Activated naive CD4-positive, alpha-beta T cell treated with anti-CD3 and anti-CD28 coated beads for 36 hours (primary cell): ENCODE measurements at regions not wholly inside any gene's neighbourhood (a gene's known extent, or its start where the extent isn't known, plus 50 kb on each side); places are given as distances from the start of the nearest gene placed in this dataset.

Source experiments
- CTCF ChIA-PET: fragments of 350-600 bp; sonication (Branson Sonifier 250); formaldehyde crosslinking; loops from one replicate; lab custom pipeline; 2021; ENCODE audit warnings: antibody characterized with exemption; lab: Charles Lee
- DNase-seq: peaks from one replicate; pipeline ENCODE4 v3.0.0-alpha.2; 2020
- H3K27ac Mint-ChIP-seq: one replicate; pipeline ENCODE4 v1.8.0; 2021; ENCODE audit warnings: mild to moderate bottlenecking, mixed read lengths
- H3K27me3 Mint-ChIP-seq: one replicate; pipeline ENCODE4 v1.8.0; 2021; ENCODE audit warnings: low read depth, mixed read lengths
- H3K36me3 Mint-ChIP-seq: one replicate; pipeline ENCODE4 v1.8.0; 2021; ENCODE audit warnings: low read depth, mixed read lengths
- H3K4me1 Mint-ChIP-seq: one replicate; pipeline ENCODE4 v1.8.0; 2021; ENCODE audit warnings: low read depth, mixed read lengths
- H3K4me3 Mint-ChIP-seq: one replicate; pipeline ENCODE4 v1.8.0; 2021; ENCODE audit warnings: mild to moderate bottlenecking, moderate library complexity, mixed read lengths
- H3K9me3 Mint-ChIP-seq: one replicate; pipeline ENCODE4 v1.8.0; 2021; ENCODE audit warnings: mixed read lengths
- intact Hi-C: fragments of 100-400 bp; cut with micrococcal nuclease; formaldehyde crosslinking; loops from one replicate; pipeline ENCODE4 v1.15.1; 2023

- CTCF ChIA-PET = no interaction called here
- H3K4me1 Mint-ChIP-seq = no peaks in the 10 kb centered on the region
- no peaks in the 10 kb centered on the region for H3K9me3 Mint-ChIP-seq
- no peak overlapping the region for H3K27ac Mint-ChIP-seq
- intact Hi-C loops = no loop called here
- H3K27me3 Mint-ChIP-seq = peaks cover 2% of the 10 kb centered on the region
- H3K36me3 Mint-ChIP-seq = no peaks in the 10 kb centered on the region
- H3K4me3 Mint-ChIP-seq = no peak overlapping the region
- DNase-seq = no peak
Measured at GRCh38 chr18:1999387-1999786, 571.9 kb downstream of the METTL4 start.

DNA sequence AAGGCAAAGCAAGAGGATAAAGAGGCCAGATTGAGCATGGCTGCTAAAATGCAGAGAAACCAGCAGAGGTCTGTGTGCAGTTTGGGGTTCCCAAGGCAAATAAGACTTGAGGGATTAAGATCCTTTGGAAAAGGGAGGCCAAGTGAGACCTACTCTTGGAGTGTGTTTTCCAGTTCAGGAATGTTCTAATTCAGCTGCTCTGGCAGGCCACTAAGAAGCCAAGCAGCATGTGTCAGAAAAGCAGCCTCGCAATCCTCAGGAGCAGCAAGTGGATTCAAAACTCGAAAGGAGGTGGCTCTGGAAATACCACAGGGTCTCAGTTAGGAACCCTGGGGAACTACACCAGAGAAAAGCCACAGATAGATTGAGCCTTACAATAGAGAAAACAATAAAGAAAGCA is 569.2 kb downstream of the METTL4 start:
- H3K4me1 Mint-ChIP-seq = no peaks in the 10 kb centered on the region
- H3K36me3 Mint-ChIP-seq = no peaks in the 10 kb centered on the region
- H3K9me3 Mint-ChIP-seq = no peaks in the 10 kb centered on the region

GRCh38 chr18:2002604-2003003 is 568.7 kb downstream of the METTL4 start:
- CTCF ChIA-PET = no interaction called here
- no peaks in the 10 kb centered on the region for H3K36me3 Mint-ChIP-seq
- H3K27me3 Mint-ChIP-seq = peaks cover 2% of the 10 kb centered on the region
- no peak overlapping the region for H3K27ac Mint-ChIP-seq
- no peaks in the 10 kb centered on the region for H3K9me3 Mint-ChIP-seq
- no peak for DNase-seq
- intact Hi-C loops = no loop called here
- no peak overlapping the region for H3K4me3 Mint-ChIP-seq
- no peaks in the 10 kb centered on the region for H3K4me1 Mint-ChIP-seq

More for the DNA sequence above, 569.2 kb downstream of the METTL4 start:
- Mint-ChIP-seq H3K4me3 (no peak overlapping the region), H3K27me3 (peaks cover 2% of the 10 kb centered on the region), H3K27ac (no peak overlapping the region)
- no peak for DNase-seq
- CTCF ChIA-PET = no interaction called here
- intact Hi-C loops = no loop called here

DNA sequence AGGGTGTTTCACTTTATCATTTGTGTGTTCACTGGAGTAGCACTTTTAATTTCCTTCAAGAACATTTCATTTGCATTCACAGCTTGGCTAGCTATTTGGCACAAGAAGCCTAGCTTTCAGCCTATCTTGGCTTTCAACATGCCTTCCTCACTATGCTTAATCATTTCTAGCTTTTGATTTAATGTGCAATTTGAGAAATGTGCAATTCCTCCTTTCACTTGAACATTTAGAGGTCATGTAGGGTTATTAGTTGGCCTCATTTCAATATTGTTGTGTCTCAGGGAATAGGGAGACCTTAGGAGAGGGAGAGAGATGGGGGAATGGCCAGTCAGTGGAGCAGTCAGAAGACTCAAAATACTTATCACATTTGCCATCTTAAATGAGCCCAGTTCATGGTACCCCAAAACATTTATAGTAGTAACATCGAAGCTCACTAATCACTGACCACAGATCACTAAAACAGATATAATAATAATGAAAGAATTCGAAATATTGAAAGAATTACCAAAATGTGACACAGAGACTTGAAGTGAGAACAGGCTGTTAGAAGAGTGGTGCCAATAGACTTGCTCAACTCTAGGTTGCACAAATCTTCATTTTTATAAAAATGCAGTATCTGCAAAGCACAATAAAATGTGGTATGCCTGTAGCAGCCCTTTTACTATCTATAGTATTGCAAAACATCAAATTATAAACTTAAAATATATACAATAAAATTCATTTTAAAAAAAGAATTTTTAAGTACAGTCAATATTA is 561.2 kb downstream of the METTL4 start:
- intact Hi-C loops = no loop called here
- CTCF ChIA-PET = no interaction called here
- no peak overlapping the region for H3K4me3 Mint-ChIP-seq

DNA sequence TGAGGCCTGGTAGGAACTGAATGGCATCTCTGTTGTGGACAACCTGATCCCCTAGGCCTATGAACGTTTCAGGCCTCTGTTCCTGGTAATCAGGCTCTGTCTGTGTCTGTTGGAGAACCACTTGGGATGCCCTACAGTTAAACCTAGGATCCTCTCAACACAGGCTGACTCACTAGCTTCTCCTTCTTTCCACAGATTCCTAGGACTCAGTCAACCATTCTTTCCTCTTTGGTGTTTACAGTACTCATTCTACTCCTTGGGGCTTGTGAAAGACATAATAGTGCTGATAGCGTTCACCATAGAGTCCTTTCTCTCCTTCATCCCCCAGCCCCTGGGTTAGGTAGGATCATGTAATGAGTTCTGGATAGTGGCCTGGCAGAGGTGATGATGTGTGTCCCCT is 544.3 kb downstream of the METTL4 start:
- DNase-seq = no peak
- intact Hi-C loops = no loop called here
- Mint-ChIP-seq H3K4me3 (no peak overlapping the region), H3K9me3 (no peaks in the 10 kb centered on the region), H3K36me3 (no peaks in the 10 kb centered on the region), H3K27ac (no peak overlapping the region), H3K4me1 (peaks cover 3% of the 10 kb centered on the region), H3K27me3 (peaks cover 5% of the 10 kb centered on the region)
- CTCF ChIA-PET = no interaction called here

More for the DNA sequence above, 561.2 kb downstream of the METTL4 start:
- no peak for DNase-seq
- H3K9me3 Mint-ChIP-seq = no peaks in the 10 kb centered on the region
- H3K36me3 Mint-ChIP-seq = no peaks in the 10 kb centered on the region
- H3K27ac Mint-ChIP-seq = no peak overlapping the region
- peaks cover 3% of the 10 kb centered on the region for H3K27me3 Mint-ChIP-seq
- no peaks in the 10 kb centered on the region for H3K4me1 Mint-ChIP-seq

GRCh38 chr18:2027756-2028155 is 543.5 kb downstream of the METTL4 start:
- Mint-ChIP-seq H3K27me3 (peaks cover 5% of the 10 kb centered on the region), H3K4me1 (peaks cover 3% of the 10 kb centered on the region), H3K9me3 (no peaks in the 10 kb centered on the region), H3K27ac (no peak overlapping the region), H3K4me3 (no peak overlapping the region), H3K36me3 (no peaks in the 10 kb centered on the region)
- DNase-seq = no peak
- intact Hi-C loops = no loop called here
- CTCF ChIA-PET = no interaction called here

DNA sequence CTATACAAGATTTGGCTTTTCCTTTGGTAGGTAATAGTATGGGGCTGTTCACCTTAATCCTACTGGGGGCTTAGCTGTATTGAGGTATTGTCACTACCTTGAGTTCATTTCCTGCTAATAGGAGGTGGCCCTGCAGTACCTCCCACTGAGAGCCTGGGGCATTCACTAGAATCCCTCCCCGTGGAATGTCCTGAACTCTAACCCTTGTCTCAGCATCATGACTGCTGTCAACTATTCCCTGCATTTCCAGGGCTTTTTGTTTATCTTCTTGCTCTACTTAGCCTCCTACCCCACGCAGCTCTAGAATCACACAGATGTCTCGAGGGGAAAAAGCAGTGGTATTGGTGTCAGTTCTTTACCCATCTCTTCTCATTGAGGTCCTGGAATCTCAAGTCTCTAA is 542.3 kb downstream of the METTL4 start:
- DNase-seq = no peak
- Mint-ChIP-seq H3K27ac (no peak overlapping the region), H3K9me3 (no peaks in the 10 kb centered on the region), H3K27me3 (peaks cover 2% of the 10 kb centered on the region), H3K4me1 (peaks cover 3% of the 10 kb centered on the region), H3K4me3 (no peak overlapping the region), H3K36me3 (no peaks in the 10 kb centered on the region)
- CTCF ChIA-PET = no interaction called here
- intact Hi-C loops = no loop called here

DNA sequence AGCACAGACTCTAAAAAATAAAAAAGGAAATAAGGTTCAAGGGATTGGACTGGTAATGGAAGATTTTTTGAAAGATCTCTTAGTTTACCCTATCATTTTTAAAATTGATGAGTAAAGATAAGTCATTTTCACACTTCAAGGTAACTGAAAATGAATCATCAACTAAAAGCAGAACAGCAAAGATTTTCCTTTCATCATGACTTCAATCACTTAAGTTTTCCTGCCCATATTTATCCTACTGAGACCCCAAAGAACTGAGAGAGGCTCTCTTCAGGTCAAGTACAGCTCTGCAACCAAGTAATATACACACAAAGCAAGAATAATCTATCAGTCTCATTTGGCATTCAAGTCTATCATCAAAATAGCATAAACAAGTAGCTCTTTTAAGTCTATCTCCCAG is 540.7 kb downstream of the METTL4 start:
- no peaks in the 10 kb centered on the region for H3K36me3 Mint-ChIP-seq
- intact Hi-C loops = no loop called here
- H3K9me3 Mint-ChIP-seq = no peaks in the 10 kb centered on the region
- CTCF ChIA-PET = no interaction called here
- peaks cover 5% of the 10 kb centered on the region for H3K27me3 Mint-ChIP-seq
- no peak overlapping the region for H3K4me3 Mint-ChIP-seq
- H3K4me1 Mint-ChIP-seq = peaks cover 3% of the 10 kb centered on the region
- no peak overlapping the region for H3K27ac Mint-ChIP-seq
- DNase-seq = no peak

DNA sequence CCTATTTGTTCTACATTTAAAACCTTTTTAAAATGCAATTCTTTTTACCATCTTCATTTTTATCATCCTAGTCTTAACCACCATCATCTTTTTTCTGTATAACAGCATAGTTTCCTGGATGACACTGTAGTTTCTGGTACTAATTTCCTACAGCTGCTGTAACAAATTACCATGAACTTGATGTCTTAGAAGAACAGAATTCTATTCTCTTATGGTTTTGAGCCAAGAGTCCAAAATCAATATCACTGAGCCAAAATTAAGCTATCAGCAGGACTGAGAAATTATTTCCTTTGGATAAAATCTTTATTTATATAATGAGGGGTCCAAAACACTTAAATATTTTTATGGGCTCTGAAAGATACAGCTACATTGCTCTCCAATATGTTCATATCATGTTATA is 539.3 kb downstream of the METTL4 start:
- CTCF ChIA-PET = interaction anchor here (0.6 to 0.7 kb wide), 2 partner anchors 73 to 511 kb away, joined by 3 to 5 read pairs; no protein-coding TSS in a partner anchor
- DNase-seq = no peak
- Mint-ChIP-seq H3K9me3 (no peaks in the 10 kb centered on the region), H3K4me1 (peaks cover 3% of the 10 kb centered on the region), H3K4me3 (no peak overlapping the region), H3K27me3 (peaks cover 5% of the 10 kb centered on the region), H3K36me3 (no peaks in the 10 kb centered on the region), H3K27ac (no peak overlapping the region)
- intact Hi-C loops = no loop called here

GRCh38 chr18:2035056-2035455 is 536.2 kb downstream of the METTL4 start:
- Mint-ChIP-seq H3K4me1 (peaks cover 3% of the 10 kb centered on the region), H3K27me3 (peaks cover 3% of the 10 kb centered on the region), H3K9me3 (no peaks in the 10 kb centered on the region), H3K36me3 (no peaks in the 10 kb centered on the region), H3K27ac (no peak overlapping the region), H3K4me3 (no peak overlapping the region)
- no peak for DNase-seq
- CTCF ChIA-PET = no interaction called here
- intact Hi-C loops = no loop called here

- no peaks in the 10 kb centered on the region for H3K9me3 Mint-ChIP-seq
- H3K27ac Mint-ChIP-seq = no peak overlapping the region
- intact Hi-C loops = no loop called here
- no peaks in the 10 kb centered on the region for H3K4me1 Mint-ChIP-seq
- H3K36me3 Mint-ChIP-seq = no peaks in the 10 kb centered on the region
- no peak for DNase-seq
- CTCF ChIA-PET = no interaction called here
- H3K4me3 Mint-ChIP-seq = no peak overlapping the region
- H3K27me3 Mint-ChIP-seq = peaks cover 3% of the 10 kb centered on the region
Measured at GRCh38 chr18:2036086-2036485, 535.2 kb downstream of the METTL4 start.

GRCh38 chr18:2040279-2040678 is 531.0 kb downstream of the METTL4 start:
- CTCF ChIA-PET = no interaction called here
- intact Hi-C loops = no loop called here
- no peaks in the 10 kb centered on the region for H3K9me3 Mint-ChIP-seq

DNA sequence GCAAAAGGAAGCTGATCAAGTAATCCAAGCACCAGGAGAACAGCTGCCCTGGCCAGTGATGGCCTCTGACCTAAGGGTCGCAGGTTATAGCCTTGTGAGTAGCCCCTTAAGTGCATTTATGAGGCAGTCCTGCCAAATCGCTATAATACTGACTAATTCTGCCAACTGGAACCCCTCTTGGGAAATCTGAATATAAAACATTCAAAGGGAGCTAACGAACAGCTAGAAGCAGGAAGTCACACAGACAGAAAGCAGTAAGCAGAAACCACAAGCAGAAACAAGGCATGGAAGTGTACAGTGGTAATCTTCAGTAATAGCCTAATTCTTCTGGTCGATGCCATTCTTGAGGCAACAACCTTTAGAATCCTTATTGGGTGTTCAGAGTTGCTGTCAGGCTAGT is 521.3 kb downstream of the METTL4 start:
- CTCF ChIA-PET = interaction anchor here (0.6 kb wide), 1 partner anchor 492 kb away, joined by 3 read pairs; no protein-coding TSS in a partner anchor
- no peaks in the 10 kb centered on the region for H3K9me3 Mint-ChIP-seq
- intact Hi-C loops = no loop called here

More at GRCh38 chr18:2040279-2040678, 531.0 kb downstream of the METTL4 start:
- Mint-ChIP-seq H3K36me3 (no peaks in the 10 kb centered on the region), H3K4me1 (no peaks in the 10 kb centered on the region), H3K4me3 (no peak overlapping the region), H3K27ac (no peak overlapping the region), H3K27me3 (no peaks in the 10 kb centered on the region)
- DNase-seq = no peak

More for the DNA sequence above, 521.3 kb downstream of the METTL4 start:
- Mint-ChIP-seq H3K4me1 (no peaks in the 10 kb centered on the region), H3K4me3 (no peak overlapping the region), H3K27me3 (no peaks in the 10 kb centered on the region), H3K27ac (no peak overlapping the region), H3K36me3 (no peaks in the 10 kb centered on the region)
- no peak for DNase-seq
